ENCODE measurements at regions not wholly inside any gene's neighbourhood (a gene's known extent, or its start where the extent isn't known, plus 50 kb on each side); places are given as distances from the start of the nearest gene placed in this dataset.

DNA sequence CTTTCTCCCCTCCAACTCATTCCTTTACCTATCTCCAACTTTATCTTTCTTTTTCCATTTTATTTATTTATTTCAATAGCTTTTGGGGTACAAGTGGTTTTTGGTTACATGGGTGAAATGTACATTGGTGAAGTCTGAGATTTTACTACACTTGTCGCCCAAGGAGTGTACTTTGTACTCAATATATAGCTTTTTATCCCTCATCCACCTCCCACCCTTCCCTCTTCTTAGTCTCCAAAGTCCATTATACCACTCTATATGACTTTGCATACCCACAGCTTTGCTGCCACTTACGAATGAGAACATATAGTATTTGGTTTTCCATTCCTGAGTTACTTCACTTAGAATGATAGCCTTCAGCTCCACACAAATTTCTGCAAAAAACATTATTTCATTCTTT, 152.6 kb upstream of the NUDT4 start:
- TF ChIP-seq POLR2A (IDR thresholded peaks at IDR 0.05) (no peak), POLR2AphosphoS5 (IDR thresholded peaks at IDR 0.05) (no peak)
- TF ChIP-seq, protein P1, sequence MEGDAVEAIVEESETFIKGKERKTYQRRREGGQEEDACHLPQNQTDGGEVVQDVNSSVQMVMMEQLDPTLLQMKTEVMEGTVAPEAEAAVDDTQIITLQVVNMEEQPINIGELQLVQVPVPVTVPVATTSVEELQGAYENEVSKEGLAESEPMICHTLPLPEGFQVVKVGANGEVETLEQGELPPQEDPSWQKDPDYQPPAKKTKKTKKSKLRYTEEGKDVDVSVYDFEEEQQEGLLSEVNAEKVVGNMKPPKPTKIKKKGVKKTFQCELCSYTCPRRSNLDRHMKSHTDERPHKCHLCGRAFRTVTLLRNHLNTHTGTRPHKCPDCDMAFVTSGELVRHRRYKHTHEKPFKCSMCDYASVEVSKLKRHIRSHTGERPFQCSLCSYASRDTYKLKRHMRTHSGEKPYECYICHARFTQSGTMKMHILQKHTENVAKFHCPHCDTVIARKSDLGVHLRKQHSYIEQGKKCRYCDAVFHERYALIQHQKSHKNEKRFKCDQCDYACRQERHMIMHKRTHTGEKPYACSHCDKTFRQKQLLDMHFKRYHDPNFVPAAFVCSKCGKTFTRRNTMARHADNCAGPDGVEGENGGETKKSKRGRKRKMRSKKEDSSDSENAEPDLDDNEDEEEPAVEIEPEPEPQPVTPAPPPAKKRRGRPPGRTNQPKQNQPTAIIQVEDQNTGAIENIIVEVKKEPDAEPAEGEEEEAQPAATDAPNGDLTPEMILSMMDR (IDR thresholded peaks at IDR 0.05) = no peak
- DNase-seq (ENCODE audit: low spot score in 2 of 2) = no peak
- Histone ChIP-seq H3K9me3 (no peaks in the 10 kb centered on the region), H3K4me3 (no peak overlapping the region), H3K4me1 (no peaks in the 10 kb centered on the region), H3K27me3 (no peaks in the 10 kb centered on the region), H3K27ac (no peak overlapping the region), H3K36me3 (no peaks in the 10 kb centered on the region)
- intact Hi-C loops (cut with DNase I; ENCODE audit: low total_unique reads) = no loop called here

DNA sequence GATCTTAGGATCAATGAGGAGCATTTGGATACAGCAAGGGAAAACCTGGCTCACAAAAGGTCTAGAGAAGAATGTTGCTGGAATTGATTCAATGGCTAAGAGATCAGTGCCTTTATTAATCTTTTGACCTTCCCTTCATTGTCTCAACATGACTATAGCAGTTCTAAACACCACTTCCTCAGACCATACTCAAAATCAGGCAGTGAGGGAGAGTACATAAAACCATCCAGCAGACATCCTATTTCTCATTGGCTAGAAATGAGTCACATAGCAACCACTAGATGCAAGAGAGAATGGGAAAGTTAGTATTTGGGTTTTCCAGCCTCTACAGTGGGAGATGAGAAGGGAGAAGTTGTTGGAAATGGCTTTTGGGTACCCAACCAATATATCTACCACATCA, 151.4 kb upstream of the NUDT4 start:
- Histone ChIP-seq H3K27me3 (no peaks in the 10 kb centered on the region), H3K4me3 (no peak overlapping the region), H3K36me3 (no peaks in the 10 kb centered on the region), H3K9me3 (no peaks in the 10 kb centered on the region), H3K27ac (no peak overlapping the region), H3K4me1 (no peaks in the 10 kb centered on the region)
- intact Hi-C loops (cut with DNase I; ENCODE audit: low total_unique reads) = no loop called here
- no peak for DNase-seq (ENCODE audit: low spot score in 2 of 2)
- TF ChIP-seq, protein P1 (IDR thresholded peaks at IDR 0.05) = no peak
- TF ChIP-seq POLR2A (IDR thresholded peaks at IDR 0.05) = no peak
- no peak for TF ChIP-seq POLR2AphosphoS5 (IDR thresholded peaks at IDR 0.05)

DNA sequence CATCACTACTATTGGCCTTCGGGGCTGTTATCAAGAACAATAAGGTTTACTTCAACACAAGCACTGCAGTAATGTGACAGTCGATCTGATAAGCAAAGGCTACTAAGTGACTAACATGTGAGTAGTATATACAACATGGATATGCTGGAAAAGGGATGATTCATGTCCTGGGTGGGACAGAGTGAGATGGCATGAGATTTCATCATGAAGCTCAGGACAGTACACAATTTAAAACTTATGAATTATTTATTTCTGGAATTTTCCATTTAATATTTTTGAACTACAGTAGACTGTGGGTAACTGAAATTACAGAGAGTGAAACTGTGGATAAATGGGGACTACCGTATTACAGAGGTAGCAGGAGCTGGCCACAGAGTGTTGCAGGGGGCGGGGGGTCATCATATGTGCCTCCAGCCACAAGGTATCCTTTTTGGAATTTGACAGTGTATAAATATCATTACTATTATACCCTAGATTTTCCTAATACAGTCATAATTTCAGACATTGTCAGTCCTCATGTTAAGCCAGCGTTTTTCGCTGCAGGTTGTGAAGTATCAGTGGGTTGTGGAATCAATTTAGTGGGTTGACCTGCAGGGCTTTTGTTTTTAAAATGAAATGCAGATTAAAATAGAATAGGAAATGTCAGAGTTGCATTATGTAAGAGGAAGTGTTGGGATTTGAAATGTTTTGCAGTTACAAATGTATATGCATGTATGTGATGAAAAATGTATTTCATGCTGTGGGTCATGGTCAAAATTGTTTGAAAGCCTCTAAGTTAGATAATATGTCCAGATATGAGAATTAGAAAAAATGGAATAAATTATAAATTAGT, 148.0 kb upstream of the NUDT4 start:
- no peaks in the 10 kb centered on the region for H3K9me3 ChIP-seq
- DNase-seq (ENCODE audit: low spot score in 2 of 2) = no peak
- TF ChIP-seq POLR2A (IDR thresholded peaks at IDR 0.05) (no peak), POLR2AphosphoS5 (IDR thresholded peaks at IDR 0.05) (no peak)
- TF ChIP-seq, protein P1 (IDR thresholded peaks at IDR 0.05) = no peak
- no peaks in the 10 kb centered on the region for H3K4me1 ChIP-seq
- H3K4me3 ChIP-seq = no peak overlapping the region
- intact Hi-C loops (cut with DNase I; ENCODE audit: low total_unique reads) = no loop called here
- no peak overlapping the region for H3K27ac ChIP-seq
- H3K27me3 ChIP-seq = no peaks in the 10 kb centered on the region
- no peaks in the 10 kb centered on the region for H3K36me3 ChIP-seq

DNA sequence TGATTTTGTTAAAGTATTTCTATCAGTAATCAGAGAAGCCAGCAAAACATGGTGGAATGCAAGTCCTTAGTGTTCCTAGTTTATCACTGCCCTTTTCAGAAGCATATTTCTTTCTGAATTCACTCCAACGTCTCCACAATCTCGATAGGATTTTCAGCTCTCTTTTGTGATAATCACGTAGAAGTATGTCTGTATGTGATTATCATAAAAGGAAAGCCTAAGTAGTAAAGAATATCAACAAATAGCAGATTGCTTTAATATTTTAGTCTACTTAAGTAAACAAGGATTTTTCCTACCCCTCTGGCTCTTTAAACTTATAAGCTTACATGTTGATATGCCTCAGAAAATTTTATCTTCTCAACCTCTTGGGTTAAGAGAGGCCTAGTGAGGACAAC, 147.4 kb upstream of the NUDT4 start:
- no peak overlapping the region for H3K4me3 ChIP-seq
- DNase-seq (ENCODE audit: low spot score in 2 of 2) = no peak
- no peaks in the 10 kb centered on the region for H3K4me1 ChIP-seq
- no peaks in the 10 kb centered on the region for H3K36me3 ChIP-seq
- TF ChIP-seq POLR2A (IDR thresholded peaks at IDR 0.05) = no peak
- no peak for TF ChIP-seq POLR2AphosphoS5 (IDR thresholded peaks at IDR 0.05)
- TF ChIP-seq, protein P1 (IDR thresholded peaks at IDR 0.05) = no peak
- H3K27me3 ChIP-seq = no peaks in the 10 kb centered on the region
- no peak overlapping the region for H3K27ac ChIP-seq
- no peaks in the 10 kb centered on the region for H3K9me3 ChIP-seq
- intact Hi-C loops (cut with DNase I; ENCODE audit: low total_unique reads) = no loop called here

DNA sequence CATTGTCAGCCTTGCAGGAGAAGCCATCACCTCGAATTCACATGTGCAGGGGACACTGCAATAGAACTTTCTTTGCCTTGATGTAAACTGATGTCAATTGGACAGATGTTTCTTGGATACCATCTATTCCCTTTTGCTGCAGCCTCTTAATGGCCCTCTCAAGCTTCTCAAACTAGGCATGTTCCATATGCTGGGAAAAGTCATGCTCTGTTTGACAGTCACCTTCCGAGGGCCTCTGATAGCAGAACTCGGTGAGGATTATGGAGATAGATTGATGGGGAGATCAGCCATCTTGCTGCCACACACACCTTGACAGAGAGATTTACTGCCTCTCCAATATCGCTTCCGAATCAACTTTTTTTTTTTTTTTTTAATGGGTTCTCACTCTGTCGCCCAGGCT, 145.8 kb upstream of the NUDT4 start:
- no peak overlapping the region for H3K27ac ChIP-seq
- no peaks in the 10 kb centered on the region for H3K36me3 ChIP-seq
- no peaks in the 10 kb centered on the region for H3K27me3 ChIP-seq
- DNase-seq (ENCODE audit: low spot score in 2 of 2) = no peak
- no peaks in the 10 kb centered on the region for H3K4me1 ChIP-seq
- H3K4me3 ChIP-seq = no peak overlapping the region
- intact Hi-C loops (cut with DNase I; ENCODE audit: low total_unique reads) = no loop called here
- no peaks in the 10 kb centered on the region for H3K9me3 ChIP-seq
- no peak for TF ChIP-seq POLR2A (IDR thresholded peaks at IDR 0.05)
- TF ChIP-seq, protein P1 (IDR thresholded peaks at IDR 0.05) = no peak
- no peak for TF ChIP-seq POLR2AphosphoS5 (IDR thresholded peaks at IDR 0.05)

All from breast epithelium (tissue), 4 donors.